ENCODE measurements at regions not wholly inside any gene's neighbourhood (a gene's known extent, or its start where the extent isn't known, plus 50 kb on each side); places are given as distances from the start of the nearest gene placed in this dataset.

DNA sequence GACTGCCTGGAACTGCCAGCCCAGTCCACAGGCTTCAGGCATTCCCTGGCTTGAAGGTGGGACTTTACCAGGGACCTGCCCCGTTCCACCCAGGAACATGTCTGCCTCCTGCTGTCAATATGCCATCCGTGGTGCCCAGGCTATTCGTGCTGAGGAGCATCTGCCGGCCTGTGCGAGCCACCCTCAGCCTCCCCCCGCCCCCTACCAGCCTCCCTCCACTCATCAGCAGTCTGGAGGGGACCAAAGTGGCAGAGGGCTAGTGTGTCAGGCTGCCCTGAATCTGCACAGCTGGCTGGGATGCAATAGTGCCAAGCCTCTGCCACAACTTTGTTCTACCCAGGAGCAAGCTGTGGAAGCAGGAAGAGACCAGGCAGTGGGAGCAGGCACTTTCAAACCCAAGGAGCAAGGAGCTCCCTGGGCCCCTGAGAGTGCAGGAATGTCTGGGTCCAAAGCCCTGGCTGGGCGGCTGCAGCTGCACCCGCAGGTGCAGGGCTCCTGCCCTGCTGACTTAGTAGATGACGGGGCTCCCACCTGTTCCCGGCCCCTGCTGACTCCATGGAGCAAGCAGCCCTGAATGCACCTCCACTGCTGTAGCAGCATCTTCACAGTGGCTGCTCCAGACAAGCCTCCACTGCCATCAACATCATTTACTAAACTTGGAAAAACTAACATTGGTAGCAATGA is 423.2 kb downstream of the RERGL start:
- POLR2A ChIA-PET: no interaction called here

GRCh38 chr12:17665839-17666238 is 424.2 kb downstream of the RERGL start:
- DNase-seq (ENCODE audit: low spot score): no peak
- Mint-ChIP-seq H3K27ac (no peak overlapping the region), H3K4me1 (peaks cover 24% of the 10 kb centered on the region), H3K4me3 (no peak overlapping the region), H3K9me3 (no peaks in the 10 kb centered on the region), H3K27me3 (ENCODE audit: low read depth) (no peaks in the 10 kb centered on the region), H3K36me3 (no peaks in the 10 kb centered on the region)
- ATAC-seq: no peak; the same call in 1 of the 2 replicates
- TF ChIP-seq SOX15 (CRISPR knock-in tag; IDR thresholded peaks at IDR 0.05) (no peak), NFYB (CRISPR knock-in tag; conservative IDR thresholded peaks at IDR 0.05; ENCODE audit: low read depth) (no peak), ZNF317 (CRISPR knock-in tag; IDR thresholded peaks at IDR 0.05; ENCODE audit: borderline replicate concordance, low read depth) (no peak)
- ChIA-PET CTCF (interaction anchor here (0.8 kb wide), 1 partner anchor 74 kb away, joined by 3 read pairs; no protein-coding TSS in a partner anchor), POLR2A (no interaction called here)

More for the DNA sequence above, 423.2 kb downstream of the RERGL start:
- Mint-ChIP-seq H3K27me3 (ENCODE audit: low read depth) (no peaks in the 10 kb centered on the region), H3K9me3 (no peaks in the 10 kb centered on the region), H3K4me3 (no peak overlapping the region), H3K27ac (no peak overlapping the region), H3K36me3 (no peaks in the 10 kb centered on the region), H3K4me1 (peaks cover 18% of the 10 kb centered on the region)
- ATAC-seq: no peak
- no peak for TF ChIP-seq NFYB (CRISPR knock-in tag; conservative IDR thresholded peaks at IDR 0.05; ENCODE audit: low read depth)
- TF ChIP-seq FOXK1 (CRISPR knock-in tag; IDR thresholded peaks at IDR 0.05): no peak
- TF ChIP-seq ZNF121 (CRISPR knock-in tag; IDR thresholded peaks at IDR 0.05): no peak
- TF ChIP-seq, protein P1, sequence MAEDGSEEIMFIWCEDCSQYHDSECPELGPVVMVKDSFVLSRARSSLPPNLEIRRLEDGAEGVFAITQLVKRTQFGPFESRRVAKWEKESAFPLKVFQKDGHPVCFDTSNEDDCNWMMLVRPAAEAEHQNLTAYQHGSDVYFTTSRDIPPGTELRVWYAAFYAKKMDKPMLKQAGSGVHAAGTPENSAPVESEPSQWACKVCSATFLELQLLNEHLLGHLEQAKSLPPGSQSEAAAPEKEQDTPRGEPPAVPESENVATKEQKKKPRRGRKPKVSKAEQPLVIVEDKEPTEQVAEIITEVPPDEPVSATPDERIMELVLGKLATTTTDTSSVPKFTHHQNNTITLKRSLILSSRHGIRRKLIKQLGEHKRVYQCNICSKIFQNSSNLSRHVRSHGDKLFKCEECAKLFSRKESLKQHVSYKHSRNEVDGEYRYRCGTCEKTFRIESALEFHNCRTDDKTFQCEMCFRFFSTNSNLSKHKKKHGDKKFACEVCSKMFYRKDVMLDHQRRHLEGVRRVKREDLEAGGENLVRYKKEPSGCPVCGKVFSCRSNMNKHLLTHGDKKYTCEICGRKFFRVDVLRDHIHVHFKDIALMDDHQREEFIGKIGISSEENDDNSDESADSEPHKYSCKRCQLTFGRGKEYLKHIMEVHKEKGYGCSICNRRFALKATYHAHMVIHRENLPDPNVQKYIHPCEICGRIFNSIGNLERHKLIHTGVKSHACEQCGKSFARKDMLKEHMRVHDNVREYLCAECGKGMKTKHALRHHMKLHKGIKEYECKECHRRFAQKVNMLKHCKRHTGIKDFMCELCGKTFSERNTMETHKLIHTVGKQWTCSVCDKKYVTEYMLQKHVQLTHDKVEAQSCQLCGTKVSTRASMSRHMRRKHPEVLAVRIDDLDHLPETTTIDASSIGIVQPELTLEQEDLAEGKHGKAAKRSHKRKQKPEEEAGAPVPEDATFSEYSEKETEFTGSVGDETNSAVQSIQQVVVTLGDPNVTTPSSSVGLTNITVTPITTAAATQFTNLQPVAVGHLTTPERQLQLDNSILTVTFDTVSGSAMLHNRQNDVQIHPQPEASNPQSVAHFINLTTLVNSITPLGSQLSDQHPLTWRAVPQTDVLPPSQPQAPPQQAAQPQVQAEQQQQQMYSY (CRISPR knock-in tag; IDR thresholded peaks at IDR 0.05): no peak
- TF ChIP-seq, protein P2, sequence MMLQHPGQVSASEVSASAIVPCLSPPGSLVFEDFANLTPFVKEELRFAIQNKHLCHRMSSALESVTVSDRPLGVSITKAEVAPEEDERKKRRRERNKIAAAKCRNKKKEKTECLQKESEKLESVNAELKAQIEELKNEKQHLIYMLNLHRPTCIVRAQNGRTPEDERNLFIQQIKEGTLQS (CRISPR knock-in tag; conservative IDR thresholded peaks at IDR 0.05): no peak
- no peak for TF ChIP-seq PRRX2 (CRISPR knock-in tag; IDR thresholded peaks at IDR 0.05)
- TF ChIP-seq NR3C1 (CRISPR knock-in tag; conservative IDR thresholded peaks at IDR 0.05; ENCODE audit: low read depth): no peak
- TF ChIP-seq IRF2 (CRISPR knock-in tag; IDR thresholded peaks at IDR 0.05; ENCODE audit: borderline replicate concordance, low read depth): no peak
- no peak for TF ChIP-seq TEAD4 (CRISPR knock-in tag; IDR thresholded peaks at IDR 0.05)
- no peak for TF ChIP-seq NFATC4 (CRISPR knock-in tag; IDR thresholded peaks at IDR 0.05)
- TF ChIP-seq ZNF396 (CRISPR knock-in tag; IDR thresholded peaks at IDR 0.05; ENCODE audit: borderline replicate concordance): no peak
- TF ChIP-seq SOX15 (CRISPR knock-in tag; IDR thresholded peaks at IDR 0.05): no peak
- no peak for TF ChIP-seq MXD4 (CRISPR knock-in tag; IDR thresholded peaks at IDR 0.05; ENCODE audit: borderline replicate concordance)
- no peak for TF ChIP-seq TCF7 (CRISPR knock-in tag; IDR thresholded peaks at IDR 0.05; ENCODE audit: low read depth)
- TF ChIP-seq ZNF671 (CRISPR knock-in tag; IDR thresholded peaks at IDR 0.05): no peak
- CTCF ChIA-PET: no interaction called here
- DNase-seq (ENCODE audit: low spot score): no peak

DNA sequence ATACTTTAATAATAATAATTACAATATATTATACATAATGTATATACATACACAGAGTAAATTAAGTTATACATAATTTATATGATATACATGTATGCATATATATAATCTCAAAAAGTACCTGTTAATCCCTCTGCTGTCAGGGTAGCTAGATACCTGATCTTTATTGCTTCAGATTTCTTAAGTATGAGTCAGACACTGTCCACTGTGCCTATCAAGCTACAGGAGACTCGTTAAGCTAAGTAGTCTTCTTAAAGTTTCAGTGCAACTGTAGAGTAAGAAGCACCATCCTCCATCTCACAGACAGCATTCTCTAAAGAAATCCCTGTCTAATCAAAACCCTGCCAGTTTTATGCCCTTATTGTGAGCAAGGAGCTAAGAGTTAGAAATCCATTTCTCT is 428.7 kb downstream of the RERGL start:
- Mint-ChIP-seq H3K9me3 (no peaks in the 10 kb centered on the region), H3K4me3 (no peak overlapping the region), H3K27me3 (ENCODE audit: low read depth) (no peaks in the 10 kb centered on the region), H3K36me3 (no peaks in the 10 kb centered on the region), H3K27ac (no peak overlapping the region), H3K4me1 (peaks cover 15% of the 10 kb centered on the region)
- ATAC-seq (no peak), DNase-seq (ENCODE audit: low spot score) (no peak)
- ChIA-PET CTCF (interaction anchor here (0.7 kb wide), 1 partner anchor 20 kb away, joined by 4 read pairs; no protein-coding TSS in a partner anchor), POLR2A (no interaction called here)
- TF ChIP-seq ZSCAN18 (CRISPR knock-in tag; IDR thresholded peaks at IDR 0.05): no peak
- TF ChIP-seq, protein P3, sequence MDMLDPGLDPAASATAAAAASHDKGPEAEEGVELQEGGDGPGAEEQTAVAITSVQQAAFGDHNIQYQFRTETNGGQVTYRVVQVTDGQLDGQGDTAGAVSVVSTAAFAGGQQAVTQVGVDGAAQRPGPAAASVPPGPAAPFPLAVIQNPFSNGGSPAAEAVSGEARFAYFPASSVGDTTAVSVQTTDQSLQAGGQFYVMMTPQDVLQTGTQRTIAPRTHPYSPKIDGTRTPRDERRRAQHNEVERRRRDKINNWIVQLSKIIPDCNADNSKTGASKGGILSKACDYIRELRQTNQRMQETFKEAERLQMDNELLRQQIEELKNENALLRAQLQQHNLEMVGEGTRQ (CRISPR knock-in tag; IDR thresholded peaks at IDR 0.05): no peak
- TF ChIP-seq HMGA2 (CRISPR knock-in tag; IDR thresholded peaks at IDR 0.05): no peak
- TF ChIP-seq GRHL2 (CRISPR knock-in tag; IDR thresholded peaks at IDR 0.05; ENCODE audit: insufficient replicate concordance, severe bottlenecking): no peak
- no peak for TF ChIP-seq TEAD4 (CRISPR knock-in tag; IDR thresholded peaks at IDR 0.05)
- TF ChIP-seq, protein P4, sequence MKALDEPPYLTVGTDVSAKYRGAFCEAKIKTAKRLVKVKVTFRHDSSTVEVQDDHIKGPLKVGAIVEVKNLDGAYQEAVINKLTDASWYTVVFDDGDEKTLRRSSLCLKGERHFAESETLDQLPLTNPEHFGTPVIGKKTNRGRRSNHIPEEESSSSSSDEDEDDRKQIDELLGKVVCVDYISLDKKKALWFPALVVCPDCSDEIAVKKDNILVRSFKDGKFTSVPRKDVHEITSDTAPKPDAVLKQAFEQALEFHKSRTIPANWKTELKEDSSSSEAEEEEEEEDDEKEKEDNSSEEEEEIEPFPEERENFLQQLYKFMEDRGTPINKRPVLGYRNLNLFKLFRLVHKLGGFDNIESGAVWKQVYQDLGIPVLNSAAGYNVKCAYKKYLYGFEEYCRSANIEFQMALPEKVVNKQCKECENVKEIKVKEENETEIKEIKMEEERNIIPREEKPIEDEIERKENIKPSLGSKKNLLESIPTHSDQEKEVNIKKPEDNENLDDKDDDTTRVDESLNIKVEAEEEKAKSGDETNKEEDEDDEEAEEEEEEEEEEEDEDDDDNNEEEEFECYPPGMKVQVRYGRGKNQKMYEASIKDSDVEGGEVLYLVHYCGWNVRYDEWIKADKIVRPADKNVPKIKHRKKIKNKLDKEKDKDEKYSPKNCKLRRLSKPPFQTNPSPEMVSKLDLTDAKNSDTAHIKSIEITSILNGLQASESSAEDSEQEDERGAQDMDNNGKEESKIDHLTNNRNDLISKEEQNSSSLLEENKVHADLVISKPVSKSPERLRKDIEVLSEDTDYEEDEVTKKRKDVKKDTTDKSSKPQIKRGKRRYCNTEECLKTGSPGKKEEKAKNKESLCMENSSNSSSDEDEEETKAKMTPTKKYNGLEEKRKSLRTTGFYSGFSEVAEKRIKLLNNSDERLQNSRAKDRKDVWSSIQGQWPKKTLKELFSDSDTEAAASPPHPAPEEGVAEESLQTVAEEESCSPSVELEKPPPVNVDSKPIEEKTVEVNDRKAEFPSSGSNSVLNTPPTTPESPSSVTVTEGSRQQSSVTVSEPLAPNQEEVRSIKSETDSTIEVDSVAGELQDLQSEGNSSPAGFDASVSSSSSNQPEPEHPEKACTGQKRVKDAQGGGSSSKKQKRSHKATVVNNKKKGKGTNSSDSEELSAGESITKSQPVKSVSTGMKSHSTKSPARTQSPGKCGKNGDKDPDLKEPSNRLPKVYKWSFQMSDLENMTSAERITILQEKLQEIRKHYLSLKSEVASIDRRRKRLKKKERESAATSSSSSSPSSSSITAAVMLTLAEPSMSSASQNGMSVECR (CRISPR knock-in tag; IDR thresholded peaks at IDR 0.05; ENCODE audit: borderline replicate concordance): no peak
